ENCODE measurements at regions not wholly inside any gene's neighbourhood (a gene's known extent, or its start where the extent isn't known, plus 50 kb on each side); places are given as distances from the start of the nearest gene placed in this dataset.
"Not testable (repeated sequence)": the region's sequence is repeated elsewhere in the genome, so short reads cannot be mapped to it uniquely, and the experiment has no call there.

DNA sequence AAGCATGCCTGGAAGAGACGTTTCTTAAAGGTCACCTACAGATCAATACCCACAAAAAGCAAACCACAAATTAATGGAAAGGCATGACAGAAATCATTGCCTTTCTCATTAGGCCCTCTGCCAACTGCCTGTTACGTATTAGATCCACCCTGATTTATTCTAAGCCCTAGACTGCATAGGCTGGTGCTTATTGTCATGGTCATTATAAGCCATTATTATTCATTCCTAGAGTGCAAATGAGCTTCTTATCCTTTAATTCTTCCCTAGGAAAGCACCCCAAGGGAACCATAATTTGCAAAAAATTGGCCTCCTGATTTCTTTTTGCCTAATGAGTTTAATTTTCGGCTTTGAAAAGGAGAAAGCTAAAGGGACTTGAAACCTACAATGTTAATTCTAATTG, 184.2 kb upstream of the GPRIN3 start:
- DNase-seq = no peak

DNA sequence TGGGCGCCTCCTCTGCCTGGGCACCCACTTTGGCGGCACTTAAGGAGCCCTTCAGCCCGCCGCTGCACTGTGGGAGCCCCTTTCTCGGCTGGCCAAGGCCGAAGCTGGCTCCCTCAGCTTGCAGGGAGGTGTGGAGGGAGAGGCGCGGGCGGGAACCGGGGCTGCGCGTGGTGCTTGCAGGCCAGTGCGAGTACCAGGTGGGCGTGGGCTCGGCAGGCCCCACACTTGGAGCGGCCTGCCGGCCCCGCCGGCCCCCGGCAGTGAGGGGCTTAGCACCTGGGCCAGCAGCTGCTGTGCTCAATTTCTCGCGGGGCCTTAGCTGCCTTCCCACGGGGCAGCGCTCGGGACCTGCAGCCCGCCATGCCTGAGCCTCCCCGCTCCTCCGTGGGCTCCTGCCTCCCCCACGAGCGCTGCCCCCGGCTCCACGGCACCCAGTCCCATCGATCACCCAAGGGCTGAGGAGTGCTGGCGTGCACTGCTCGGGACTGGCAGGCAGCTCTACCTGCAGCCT, 182.4 kb upstream of the GPRIN3 start:
- not testable (repeated sequence) for DNase-seq

DNA sequence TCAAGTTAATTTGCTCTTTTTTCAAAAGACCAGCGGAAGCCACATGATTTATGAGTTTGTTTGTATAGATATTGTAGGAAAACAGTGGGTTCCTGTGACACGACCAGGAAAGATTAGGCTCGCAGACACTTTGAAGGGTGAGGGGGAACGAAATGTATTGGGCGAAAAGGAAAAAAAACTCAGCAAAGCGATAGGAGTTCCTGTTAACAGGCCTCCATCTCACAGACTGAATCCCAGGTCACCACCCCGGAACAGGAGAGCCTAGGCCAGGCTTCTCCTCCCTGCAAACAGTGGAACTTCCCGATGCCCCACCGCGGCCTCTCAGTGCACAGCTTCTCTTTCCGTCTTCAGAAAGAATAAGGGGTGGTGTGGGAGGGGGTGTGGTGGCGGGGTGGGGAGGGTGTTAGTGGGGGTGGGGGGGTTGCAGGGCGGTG, 181.8 kb upstream of the GPRIN3 start:
- peak; percentile 15 for DNase-seq

DNA sequence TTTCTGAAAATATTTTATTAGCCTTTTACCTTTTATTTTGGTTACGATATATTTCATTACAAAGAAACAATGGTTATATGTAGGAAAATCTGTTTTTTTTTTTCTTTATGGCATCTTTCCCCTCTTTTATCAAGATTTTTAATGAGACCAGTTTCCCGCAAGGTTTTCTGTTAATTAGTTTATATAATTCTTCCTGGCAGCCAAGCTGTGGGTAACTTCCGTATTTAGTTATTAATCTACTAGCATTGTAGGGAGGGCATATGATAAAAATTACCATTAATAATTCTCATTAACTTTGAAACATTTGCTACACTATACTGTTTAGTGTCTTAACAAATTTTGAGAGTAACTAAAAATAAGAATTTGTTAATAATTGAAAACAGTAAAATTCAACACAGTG, 181.1 kb upstream of the GPRIN3 start:
- peak; percentile 3 for DNase-seq

DNA sequence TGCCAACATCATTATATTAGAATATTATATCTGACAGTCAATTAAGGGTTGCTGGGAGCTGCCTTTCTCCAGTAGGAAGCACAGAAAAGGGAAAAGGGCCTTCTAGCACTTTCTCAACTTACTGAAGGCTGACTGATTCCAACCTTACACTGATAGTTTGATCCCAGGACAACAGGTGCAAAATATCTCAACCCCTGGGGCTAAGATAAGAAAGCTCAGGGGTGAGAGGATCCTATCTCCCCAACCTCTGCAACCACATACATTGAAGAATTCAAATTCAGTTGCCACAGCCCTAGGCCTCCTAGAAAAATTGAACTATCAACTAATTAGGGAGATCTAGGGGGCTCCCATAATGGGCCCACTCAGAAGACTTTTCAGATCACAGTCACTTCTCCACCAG, 179.1 kb upstream of the GPRIN3 start:
- DNase-seq = no peak

DNA sequence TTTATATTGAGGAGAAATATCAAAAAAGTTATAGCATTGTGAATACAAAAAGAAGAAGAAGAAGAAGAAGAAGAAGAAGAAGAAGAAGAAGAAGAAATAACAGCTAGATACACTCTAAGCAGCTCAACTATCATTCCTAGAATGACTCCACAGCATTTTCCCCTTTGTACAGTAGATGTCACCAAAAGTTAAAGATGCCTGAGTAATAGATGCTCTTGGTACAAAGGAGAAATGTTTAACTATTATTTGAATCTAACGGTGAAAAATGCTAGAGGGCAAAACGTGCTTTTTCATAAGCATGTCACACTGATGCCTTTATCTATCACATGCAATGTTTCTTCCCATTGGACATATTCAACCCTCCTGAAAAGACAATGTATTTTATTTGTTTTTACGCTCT, 178.4 kb upstream of the GPRIN3 start:
- peak; percentile 45 for DNase-seq

DNA sequence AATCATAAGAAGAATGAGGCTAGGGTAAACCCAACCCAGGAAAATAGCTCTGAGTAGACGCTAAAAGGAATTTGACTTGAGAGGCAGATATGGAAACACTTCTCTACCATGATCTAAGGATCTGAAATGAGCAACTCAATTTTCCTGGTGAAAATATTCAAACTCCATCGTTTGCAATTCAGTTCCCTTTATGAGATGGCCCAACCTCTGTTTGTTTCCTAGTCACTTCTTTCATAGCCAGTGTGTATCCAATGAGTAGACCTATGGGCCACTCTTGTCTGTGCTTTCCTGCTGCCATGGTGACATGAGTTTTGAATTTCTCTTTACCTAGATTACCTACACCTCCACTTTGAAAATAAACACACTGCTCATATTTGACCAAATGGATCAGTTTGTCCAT, 176.2 kb upstream of the GPRIN3 start:
- no peak for DNase-seq

DNA sequence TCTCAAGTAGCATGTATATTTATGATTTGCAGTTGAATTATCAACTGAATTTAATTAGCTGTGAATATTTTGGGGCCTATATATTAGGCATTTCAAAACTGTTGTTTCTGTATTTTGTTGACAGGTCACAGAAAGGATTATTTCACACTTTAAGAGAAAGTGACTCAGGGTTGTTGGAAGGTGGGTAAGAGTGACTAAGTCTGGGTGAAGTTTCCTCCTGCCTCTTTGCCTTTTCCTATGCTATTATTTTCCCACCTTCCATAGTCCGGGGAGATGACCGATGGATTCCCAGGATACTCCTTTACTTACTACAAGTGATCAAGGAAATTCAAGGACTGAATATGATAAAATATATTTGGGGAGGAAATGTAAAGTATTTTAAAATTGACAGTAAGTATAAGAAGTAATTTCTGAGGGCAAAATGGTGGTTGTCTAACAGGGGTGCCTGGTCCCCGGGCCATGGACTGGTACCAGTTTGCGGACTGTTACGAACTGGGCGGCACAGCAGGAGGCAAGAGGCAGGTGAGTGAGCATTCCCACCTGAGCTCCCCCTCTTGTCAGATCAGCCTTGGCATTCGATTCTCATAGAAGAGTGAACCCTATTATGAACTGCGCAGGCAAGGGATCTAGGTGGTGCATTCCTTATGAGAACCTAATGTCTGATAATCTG, 175.5 kb upstream of the GPRIN3 start:
- no peak for DNase-seq

DNA sequence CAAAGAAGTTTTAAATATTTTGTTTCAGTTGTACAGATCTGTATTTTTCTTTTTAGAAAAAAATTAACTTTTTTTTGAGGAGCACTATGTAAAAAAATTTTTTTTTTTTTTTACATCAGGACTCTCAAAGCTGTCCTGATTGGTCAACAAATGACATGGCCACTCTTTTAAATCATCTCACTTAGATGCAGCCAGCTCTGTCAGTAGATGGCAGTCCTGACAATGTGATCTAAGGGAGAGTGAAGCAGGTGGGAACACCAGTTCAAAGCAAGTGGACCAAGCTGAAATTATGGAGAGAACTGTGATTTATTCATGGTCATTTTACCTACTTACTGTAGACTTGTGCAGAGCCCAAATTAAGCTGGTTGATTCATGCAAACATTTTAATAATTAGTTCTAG, 174.7 kb upstream of the GPRIN3 start:
- peak; percentile 57 for DNase-seq

DNA sequence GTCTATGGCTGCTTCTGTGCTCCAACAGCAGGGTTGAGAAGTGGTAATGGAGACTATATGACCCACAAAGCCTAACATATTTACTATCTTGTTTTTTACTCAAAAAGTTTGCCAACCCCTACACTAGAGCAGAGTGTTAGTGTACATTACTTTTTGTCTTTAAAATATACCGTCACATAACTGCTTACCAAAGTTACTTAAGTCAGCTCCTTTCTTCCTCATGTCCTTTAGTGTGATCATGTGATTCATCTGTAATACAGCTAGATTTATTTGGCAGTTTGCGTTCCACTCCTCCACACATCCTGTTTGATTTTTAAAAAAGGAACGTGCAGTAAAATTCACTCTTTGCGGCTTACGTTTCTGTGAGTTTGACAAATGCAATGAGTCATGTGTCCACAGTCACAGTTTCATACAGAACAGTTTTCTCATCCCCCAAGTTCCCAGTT, 162.4 kb upstream of the GPRIN3 start:
- DNase-seq = peak; percentile 24

DNA sequence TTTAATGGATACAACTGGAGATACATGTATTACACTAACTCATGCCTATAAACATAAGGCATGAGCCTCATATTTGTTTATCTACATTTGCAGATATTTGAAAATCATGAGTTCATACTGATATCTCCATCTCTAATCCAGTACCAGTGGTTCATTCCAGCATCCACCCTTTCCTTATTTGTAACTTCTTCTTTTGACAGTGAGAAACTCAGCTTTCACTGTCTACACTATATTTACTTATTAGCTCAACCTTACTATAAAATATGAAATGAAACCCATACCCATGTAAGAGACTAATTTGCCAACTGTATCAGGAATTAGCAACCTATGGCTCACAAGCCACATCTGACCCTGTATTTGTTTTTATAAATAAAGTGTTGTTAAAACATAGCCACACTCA, 161.9 kb upstream of the GPRIN3 start:
- peak; percentile 2 for DNase-seq

DNA sequence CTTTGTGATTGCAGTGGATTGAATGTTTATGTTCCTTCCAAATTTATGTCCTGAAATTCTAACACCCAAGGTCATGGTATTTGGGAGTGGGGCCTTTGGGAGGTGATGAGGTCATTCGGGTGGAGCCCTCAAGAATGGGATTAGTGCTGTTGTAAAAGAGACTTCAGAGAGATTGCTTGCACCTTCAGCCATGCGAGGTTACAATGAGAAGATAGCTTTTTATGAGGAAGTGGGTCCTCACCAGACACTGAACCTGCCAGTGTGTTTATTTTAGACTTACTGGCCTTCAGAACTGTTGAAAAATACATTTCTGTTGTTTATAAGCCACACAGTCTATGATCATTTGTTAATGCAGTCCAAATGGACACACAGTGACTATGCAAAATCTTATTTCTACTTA, 161.0 kb upstream of the GPRIN3 start:
- no peak for DNase-seq

DNA sequence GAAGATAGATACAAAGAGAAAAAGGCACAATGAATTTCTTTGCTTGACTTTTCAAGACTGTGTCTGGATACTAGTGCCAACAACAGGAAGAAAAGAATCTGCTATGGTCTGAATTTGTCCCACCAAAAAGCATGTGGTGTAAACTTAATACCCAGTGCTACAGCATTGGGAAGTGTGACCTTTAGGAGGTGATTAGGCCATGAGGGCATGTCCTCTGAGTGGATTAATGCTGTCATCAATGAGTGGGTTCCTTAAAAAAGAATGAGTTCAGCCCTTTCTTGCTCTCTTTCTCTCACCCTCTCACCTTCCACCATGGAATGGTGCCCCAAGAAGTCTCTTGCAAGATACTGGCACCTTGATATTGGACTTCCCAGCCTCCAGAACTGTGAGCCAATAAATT, 155.7 kb upstream of the GPRIN3 start:
- no peak for DNase-seq

DNA sequence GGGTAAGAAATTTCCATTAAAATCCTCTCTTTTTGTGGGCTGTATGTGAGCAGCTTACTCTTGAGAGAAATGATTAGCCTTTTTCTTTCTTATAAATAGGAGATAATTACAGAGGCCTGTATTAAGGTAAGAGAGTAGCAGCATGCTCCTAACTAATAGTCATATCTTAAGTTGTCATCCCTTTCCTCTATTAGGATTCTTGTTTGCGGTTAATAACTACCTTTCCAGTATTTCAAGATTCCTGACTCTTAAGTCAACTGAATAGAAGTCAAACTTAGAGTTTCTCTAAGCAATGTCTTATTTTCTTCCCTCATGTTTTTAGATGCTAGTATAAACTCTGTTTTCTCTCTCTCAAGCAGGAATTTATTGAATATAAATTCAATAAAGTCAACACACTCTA, 139.9 kb upstream of the GPRIN3 start:
- DNase-seq = no peak

DNA sequence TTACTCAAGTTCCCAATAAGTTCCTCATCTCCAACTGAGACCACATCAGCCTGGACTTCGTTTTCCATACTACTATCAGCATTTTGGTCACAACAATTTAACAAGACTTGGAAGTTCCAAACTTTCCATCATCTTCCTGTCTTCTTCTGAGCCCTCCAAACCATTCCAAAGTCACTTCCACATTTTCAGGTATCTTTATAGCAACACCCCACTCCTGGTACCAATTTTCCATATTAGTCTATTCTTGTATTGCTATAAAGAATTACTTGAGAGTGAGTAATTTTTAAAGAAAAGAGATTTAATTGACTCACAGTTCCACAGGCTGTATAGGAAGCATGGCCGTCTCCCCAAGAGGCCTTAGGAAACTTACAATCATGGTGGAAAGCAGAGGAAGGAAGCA, 138.6 kb upstream of the GPRIN3 start:
- DNase-seq = no peak

DNA sequence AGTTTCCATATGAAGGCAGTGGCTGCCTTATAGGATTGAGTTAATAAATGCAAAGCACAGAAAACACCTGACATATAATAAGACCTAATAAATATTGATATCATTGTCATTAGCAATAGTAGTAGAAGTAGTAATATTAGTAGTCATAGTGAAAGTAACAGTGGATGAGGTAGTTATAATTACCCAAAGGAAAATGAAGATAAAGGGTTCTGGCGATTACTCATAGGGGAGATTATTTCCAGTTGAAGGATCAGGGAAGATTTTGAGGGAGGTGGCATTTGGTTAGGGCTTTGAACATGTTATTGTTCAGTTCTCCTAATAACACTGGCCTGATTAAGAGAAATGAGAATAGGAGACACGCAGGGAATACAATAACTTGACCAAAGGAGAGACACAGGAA, 131.9 kb upstream of the GPRIN3 start:
- DNase-seq = no peak

DNA sequence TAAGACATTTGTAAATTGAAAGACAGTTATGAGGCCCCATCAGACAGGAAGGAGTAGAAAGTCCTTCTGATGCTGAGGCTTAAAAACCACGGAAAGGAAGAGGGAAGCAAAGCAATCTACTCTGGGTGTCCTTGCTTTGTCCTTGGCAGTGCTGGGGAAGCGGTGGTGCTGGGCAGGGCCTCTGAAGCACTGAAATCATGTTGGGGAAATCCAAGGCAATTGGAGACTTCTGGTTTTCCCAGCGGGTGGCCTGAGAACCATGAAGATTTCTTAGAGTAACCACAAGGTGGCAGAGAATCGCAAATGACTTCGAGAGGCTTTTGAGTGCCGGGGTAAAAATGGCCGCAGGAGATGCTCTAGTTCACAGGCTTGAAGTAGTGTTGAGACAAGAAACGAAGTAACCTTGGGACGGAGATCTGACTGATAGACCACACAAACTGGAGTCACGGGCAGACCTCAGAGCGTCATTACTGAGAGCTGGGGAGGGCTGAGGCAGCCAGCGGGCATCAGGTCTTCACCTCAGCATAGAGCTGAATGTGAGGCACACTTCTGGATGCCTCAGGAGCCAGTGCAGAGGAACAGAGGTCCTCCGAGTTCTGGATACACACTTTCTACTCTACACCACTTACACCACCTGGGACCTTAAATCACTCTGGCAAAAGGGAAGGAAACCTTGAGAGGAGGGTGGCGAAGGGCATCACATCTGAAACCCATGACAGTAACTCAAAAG, 130.7 kb upstream of the GPRIN3 start:
- DNase-seq = peak; percentile 65

DNA sequence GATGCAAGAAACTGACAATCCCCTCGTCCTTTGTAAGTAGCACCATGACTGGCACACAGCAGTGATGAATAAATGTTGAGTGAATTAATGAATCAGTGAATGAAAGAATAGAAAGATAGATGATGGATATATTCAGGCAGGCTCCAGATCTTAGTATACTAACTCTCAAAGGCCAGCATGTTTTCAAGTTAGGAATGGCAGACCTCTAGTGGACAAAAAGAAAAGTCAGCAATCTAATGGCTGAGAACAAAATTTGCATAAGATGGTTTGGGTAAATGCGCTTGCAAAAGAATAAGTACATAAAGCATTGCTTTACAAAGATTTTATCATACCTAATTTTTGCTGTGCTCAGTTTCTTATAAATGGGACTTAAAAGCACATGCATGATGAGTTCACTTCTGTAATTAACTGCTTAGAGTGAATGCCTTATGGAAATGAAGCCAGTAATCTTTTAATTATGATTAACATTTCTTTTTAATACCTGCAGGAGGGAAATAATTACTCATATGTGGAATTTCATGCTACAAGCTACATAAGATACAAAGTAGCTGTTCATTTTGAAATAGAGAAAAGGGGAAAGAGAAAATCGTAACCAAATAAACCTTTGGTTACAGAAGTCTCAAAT, 126.9 kb upstream of the GPRIN3 start:
- peak; percentile 35 for DNase-seq

DNA sequence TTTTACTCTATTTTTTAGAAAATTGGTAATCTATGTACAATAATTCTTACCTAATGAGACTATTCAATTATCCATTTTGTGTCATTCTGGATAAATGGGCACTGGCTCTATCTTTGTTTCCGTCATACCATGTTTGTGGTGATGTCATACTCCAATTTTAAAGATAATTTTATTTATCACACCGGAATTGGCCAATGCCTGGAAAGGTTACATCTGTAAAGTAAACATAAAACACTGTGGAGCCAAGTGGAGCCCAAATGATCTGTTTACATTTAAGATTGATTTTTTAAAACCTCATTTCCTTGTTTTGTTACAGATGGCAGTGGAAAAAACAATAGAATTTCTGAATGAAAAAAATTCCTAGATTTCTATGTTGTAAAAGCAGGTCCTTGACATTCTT, 120.2 kb upstream of the GPRIN3 start:
- DNase-seq = no peak

DNA sequence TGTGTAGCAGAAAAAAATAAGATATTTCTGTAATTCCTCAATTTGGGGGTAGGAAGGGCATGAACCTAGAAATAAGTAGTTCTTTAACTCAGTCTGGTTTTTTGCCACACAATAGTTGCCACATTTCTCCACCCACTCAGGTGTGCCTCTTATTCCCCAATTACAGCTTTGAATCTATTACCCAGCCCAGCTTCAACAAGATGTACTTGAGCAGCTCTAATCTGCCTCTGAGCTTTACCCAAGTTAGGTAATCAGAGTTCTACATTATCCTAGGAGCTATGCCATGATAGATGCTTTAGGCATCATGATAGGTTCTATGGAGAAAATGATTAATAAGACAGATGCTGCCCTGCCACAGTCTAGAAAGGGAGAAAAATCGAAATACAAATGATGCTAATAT, 117.4 kb upstream of the GPRIN3 start:
- DNase-seq = no peak

DNA sequence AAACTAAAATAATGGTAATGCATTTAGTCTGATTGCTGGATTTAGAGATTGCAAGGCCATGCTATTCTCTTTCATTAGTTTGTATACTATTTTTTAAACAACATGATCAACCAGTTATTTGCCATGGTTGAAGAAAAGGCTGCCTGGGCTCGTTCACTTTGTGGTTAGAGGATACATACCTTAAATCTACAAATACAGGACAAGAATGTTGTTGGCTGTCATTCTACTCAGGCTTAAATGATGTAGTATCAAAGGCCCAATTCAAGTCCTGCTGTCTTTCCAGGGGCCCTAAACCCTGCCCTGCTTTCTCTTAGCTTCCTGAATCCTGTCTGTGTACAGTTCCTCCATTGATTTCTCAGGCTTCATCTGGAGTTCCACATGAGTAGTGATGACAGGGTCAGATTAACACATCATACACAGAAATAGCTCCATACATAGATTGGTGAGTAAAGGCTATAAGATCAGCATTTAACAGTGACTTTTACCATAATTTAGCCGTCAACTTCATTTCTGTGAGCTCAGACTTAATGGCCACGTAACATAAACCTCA, 114.9 kb upstream of the GPRIN3 start:
- DNase-seq = no peak

DNA sequence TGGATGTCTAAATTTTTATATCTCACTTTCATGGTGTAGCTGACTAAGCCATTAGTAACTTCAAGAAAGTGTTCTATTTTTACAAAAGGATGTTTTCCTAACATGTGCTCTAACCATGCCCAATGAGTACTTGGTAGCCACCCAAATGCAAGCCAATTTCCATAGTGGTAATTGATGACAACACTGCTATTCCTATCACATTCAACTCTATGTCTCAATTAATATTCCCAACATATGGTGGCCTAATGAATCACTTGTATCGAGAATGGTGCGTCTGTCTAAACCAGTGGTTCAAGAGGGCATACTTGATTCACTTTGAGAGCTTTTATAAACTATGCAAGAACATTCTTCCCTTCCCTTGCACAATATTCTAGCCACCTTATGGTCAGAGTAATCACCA, 112.9 kb upstream of the GPRIN3 start:
- no peak for DNase-seq

DNA sequence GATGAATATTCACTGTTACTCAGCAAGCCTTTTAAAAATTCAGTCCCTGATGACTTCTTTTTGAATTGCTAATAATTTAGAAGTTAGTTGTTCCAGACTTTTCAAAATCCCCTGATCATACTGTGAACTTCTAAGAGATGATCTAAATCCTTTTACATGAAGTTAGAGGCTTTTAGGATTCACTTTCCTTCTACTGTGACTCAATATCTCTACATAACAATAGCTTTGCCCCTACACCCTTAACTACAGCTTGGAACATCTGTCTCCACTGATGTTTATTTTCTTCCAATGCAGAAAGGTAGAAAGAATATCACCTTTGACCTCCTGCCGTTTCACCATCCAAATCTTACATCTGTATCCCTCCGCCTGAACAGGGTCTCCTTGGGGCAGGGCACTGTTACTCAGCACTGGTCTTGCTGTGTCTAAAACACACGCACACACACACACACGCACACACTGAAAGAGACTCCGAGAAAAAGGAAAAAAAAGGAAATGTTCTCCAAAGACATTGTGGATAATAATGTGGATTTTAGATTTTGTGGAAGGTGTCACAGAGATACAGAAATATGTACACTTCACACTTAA, 111.6 kb upstream of the GPRIN3 start:
- DNase-seq = no peak

All from hematopoietic multipotent progenitor cell treated with erythropoietin and hydrocortisone succinate and interleukin-3 and kit ligand, for 8 days (in vitro differentiated cells).